Gastrocnemius medialis (tissue), 4 donors: ENCODE measurements at regions not wholly inside any gene's neighbourhood (a gene's known extent, or its start where the extent isn't known, plus 50 kb on each side); places are given as distances from the start of the nearest gene placed in this dataset.

ENCODE experiments used
- ATAC-seq, 2 donors: fragments of 150-250 bp; one replicate each; pipeline ENCODE4 v1.9.1; 2016
- DNase-seq, 2 donors: peaks; one replicate each; pipeline ENCODE4 v3.0.0-alpha.2; 2019
- H3K27ac ChIP-seq, 4 donors: fragments of 200-600 bp; sonication (generic); 1 replicate in 1 of 4; 2 replicates in 3 of 4; pipeline ENCODE4 v1.5.1; 2016 to 2018; ENCODE audit warnings: mild to moderate bottlenecking in 2 of 4, moderate library complexity in 1 of 4
- H3K27me3 ChIP-seq, 3 donors: fragments of 200-600 bp; sonication (generic) in 2 of 3; 1 replicate in 1 of 3; 2 replicates in 2 of 3; pipeline versions ENCODE4 v1.5.1 to v1.6.0; 2016 to 2019; ENCODE audit warnings: mild to moderate bottlenecking in 1 of 3, moderate library complexity in 1 of 3
- H3K36me3 ChIP-seq, 2 donors: fragments of 200-600 bp; sonication (generic) in 1 of 2; one replicate each; pipeline ENCODE4 v1.5.1; 2017 to 2018
- H3K4me1 ChIP-seq, 2 donors: fragments of 200-600 bp; sonication (generic) in 1 of 2; one replicate each; pipeline ENCODE4 v1.5.1; 2016 to 2017; ENCODE audit warnings: mild to moderate bottlenecking in 2 of 2
- H3K4me3 ChIP-seq, 4 donors: fragments of 200-600 bp; sonication (generic) in 3 of 4; 1 replicate in 1 of 4; 2 replicates in 3 of 4; pipeline ENCODE4 v1.5.1; 2016 to 2019; ENCODE audit warnings: mild to moderate bottlenecking in 2 of 4
- H3K9me3 ChIP-seq, 3 donors: fragments of 200-600 bp; sonication (generic) in 2 of 3; 1 replicate in 1 of 3; 2 replicates in 2 of 3; pipeline ENCODE4 v1.5.1; 2016 to 2019
- CTCF ChIP-seq, 5 experiments: fragments of 450-650 bp in 3 of 5; fragments of 200-600 bp in 2 of 5; sonication (generic) in 2 of 5; IDR thresholded peaks in 4 of 5; conservative IDR thresholded peaks in 1 of 5; 1 replicate in 4 of 5; 2 replicates in 1 of 5; pipeline ENCODE4 v1.5.1; 2016 to 2019; ENCODE audit warnings: antibody characterized with exemption in 5 of 5, mild to moderate bottlenecking in 3 of 5, moderate library complexity in 3 of 5
- POLR2A ChIP-seq, 2 donors: fragments of 450-650 bp; IDR thresholded peaks; one replicate each; pipeline ENCODE4 v1.6.1; 2017; ENCODE audit warnings: antibody characterized with exemption in 2 of 2, mild to moderate bottlenecking in 2 of 2, moderate library complexity in 2 of 2
- in situ Hi-C, 4 donors: fragments of 200-750 bp; cut with MboI; loops; one replicate each; pipeline versions ENCODE4 v1.15.0 to v1.8.0; 2017; ENCODE audit warnings: low sequenced_read_pairs in 4 of 4
- intact Hi-C: fragments of 100-400 bp; cut with DNase I; formaldehyde crosslinking; loops from one replicate; pipeline ENCODE4 v1.15.1; 2023; ENCODE audit warnings: low total_unique reads

- H3K27ac ChIP-seq: no peak overlapping the region
- TF ChIP-seq CTCF (IDR thresholded peaks at IDR 0.05 in 4 of 5, conservative IDR thresholded peaks at IDR 0.05 in 1 of 5) (no peak), POLR2A (IDR thresholded peaks at IDR 0.05) (no peak)
- H3K27me3 ChIP-seq: no peaks in the 10 kb centered on the region
- no peaks in the 10 kb centered on the region for H3K36me3 ChIP-seq
- no peak overlapping the region for H3K4me3 ChIP-seq
- in situ Hi-C loops: no loop called here
- intact Hi-C loops: no loop called here
- no peaks in the 10 kb centered on the region for H3K4me1 ChIP-seq
- H3K9me3 ChIP-seq: no peaks in the 10 kb centered on the region
- DNase-seq (no peak), ATAC-seq (no peak)
Observed at GRCh38 chr5:29942089-29942488, 1251.4 kb upstream of the CDH6 start.

GRCh38 chr5:29939988-29940387 is 1253.5 kb upstream of the CDH6 start:
- in situ Hi-C loops: no loop called here
- no peak for DNase-seq
- intact Hi-C loops: no loop called here
- H3K9me3 ChIP-seq: no peaks in the 10 kb centered on the region
- no peak overlapping the region for H3K4me3 ChIP-seq
- no peak for ATAC-seq
- TF ChIP-seq CTCF (IDR thresholded peaks at IDR 0.05 in 4 of 5, conservative IDR thresholded peaks at IDR 0.05 in 1 of 5): no peak
- no peak for TF ChIP-seq POLR2A (IDR thresholded peaks at IDR 0.05)
- H3K27me3 ChIP-seq: no peaks in the 10 kb centered on the region
- H3K4me1 ChIP-seq: no peaks in the 10 kb centered on the region
- no peaks in the 10 kb centered on the region for H3K36me3 ChIP-seq
- no peak overlapping the region for H3K27ac ChIP-seq

DNA sequence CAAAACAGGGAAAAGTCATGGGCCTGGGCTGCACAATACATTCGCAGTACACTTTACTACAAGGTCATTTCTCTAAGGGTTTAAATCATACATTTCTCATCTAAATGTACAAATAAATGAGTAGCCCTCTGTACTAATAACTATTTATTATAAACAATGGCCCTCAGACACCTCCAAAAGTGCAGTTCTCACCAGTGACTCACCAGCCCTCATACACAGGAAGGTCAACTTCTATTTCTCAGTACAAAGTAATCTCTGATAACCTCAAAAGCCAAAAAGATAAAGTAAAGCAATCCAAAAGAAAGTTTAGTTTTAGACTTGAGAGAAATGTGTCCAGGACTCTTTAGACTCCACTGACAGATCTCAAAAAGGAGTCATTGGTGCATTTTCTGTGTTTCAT is 1258.1 kb upstream of the CDH6 start:
- intact Hi-C loops (no loop called here), in situ Hi-C loops (no loop called here)
- Histone ChIP-seq H3K4me1 (no peaks in the 10 kb centered on the region), H3K27ac (no peak overlapping the region), H3K36me3 (no peaks in the 10 kb centered on the region), H3K9me3 (no peaks in the 10 kb centered on the region), H3K4me3 (no peak overlapping the region), H3K27me3 (no peaks in the 10 kb centered on the region)
- ATAC-seq (no peak), DNase-seq (no peak)
- TF ChIP-seq CTCF (IDR thresholded peaks at IDR 0.05 in 4 of 5, conservative IDR thresholded peaks at IDR 0.05 in 1 of 5) (no peak), POLR2A (IDR thresholded peaks at IDR 0.05) (no peak)

DNA sequence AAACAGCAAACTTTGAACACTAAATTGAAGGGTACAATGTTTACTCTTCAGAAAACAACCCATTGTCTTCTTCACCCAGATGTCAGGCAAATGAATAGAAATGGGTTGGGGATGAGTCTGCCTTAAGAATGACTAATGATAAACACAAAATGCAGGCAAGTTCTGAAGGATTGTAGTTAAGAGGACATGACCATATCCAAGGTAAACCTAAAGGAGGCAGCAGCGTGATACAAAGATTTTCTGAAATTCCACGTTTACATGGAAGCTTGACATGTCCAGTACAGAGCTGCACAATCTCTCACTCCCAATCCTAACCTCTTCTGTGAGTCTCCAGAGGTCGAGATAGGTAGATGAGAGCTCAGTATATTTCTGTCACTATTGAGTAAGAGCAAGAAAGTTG is 1263.2 kb upstream of the CDH6 start:
- Histone ChIP-seq H3K4me3 (no peak overlapping the region), H3K36me3 (no peaks in the 10 kb centered on the region), H3K27me3 (no peaks in the 10 kb centered on the region), H3K4me1 (no peaks in the 10 kb centered on the region), H3K27ac (no peak overlapping the region), H3K9me3 (no peaks in the 10 kb centered on the region)
- ATAC-seq (no peak), DNase-seq (no peak)
- in situ Hi-C loops: no loop called here
- intact Hi-C loops: no loop called here
- TF ChIP-seq CTCF (IDR thresholded peaks at IDR 0.05 in 4 of 5, conservative IDR thresholded peaks at IDR 0.05 in 1 of 5) (no peak), POLR2A (IDR thresholded peaks at IDR 0.05) (no peak)

GRCh38 chr5:29924107-29924506 is 1269.4 kb upstream of the CDH6 start:
- in situ Hi-C loops: no loop called here
- H3K36me3 ChIP-seq: no peaks in the 10 kb centered on the region

More at GRCh38 chr5:29924107-29924506, 1269.4 kb upstream of the CDH6 start:
- no peaks in the 10 kb centered on the region for H3K9me3 ChIP-seq
- H3K27me3 ChIP-seq: no peaks in the 10 kb centered on the region
- no peak overlapping the region for H3K27ac ChIP-seq
- no peak overlapping the region for H3K4me3 ChIP-seq
- H3K4me1 ChIP-seq: no peaks in the 10 kb centered on the region
- TF ChIP-seq POLR2A (IDR thresholded peaks at IDR 0.05) (no peak), CTCF (IDR thresholded peaks at IDR 0.05 in 4 of 5, conservative IDR thresholded peaks at IDR 0.05 in 1 of 5) (no peak)
- intact Hi-C loops: no loop called here
- no peak for DNase-seq
- no peak for ATAC-seq
